Panc1 (cell line): ENCODE measurements at regions not wholly inside any gene's neighbourhood (a gene's known extent, or its start where the extent isn't known, plus 50 kb on each side); places are given as distances from the start of the nearest gene placed in this dataset.

Source experiments
- ATAC-seq: fragments of 200-7000 bp; cut with Tn5 transposase; 2 replicates; pipeline ENCODE4 v1.9.1; 2020; ENCODE audit warnings: mild to moderate bottlenecking, moderate library complexity
- BruUV-seq: library from RNA; stranded (reverse); fragments of 400-500 nt; replicated peaks from 2 replicates; lab custom pipeline; 2021; lab: Mats Ljungman, UMichigan
- CTCF ChIA-PET: fragments of 300-600 bp; sonication (Branson Sonifier 250); formaldehyde crosslinking; loops from one replicate; lab custom pipeline; 2022; ENCODE audit warnings: antibody characterized with exemption; lab: Charles Lee
- POLR2A ChIA-PET: fragments of 300-600 bp; sonication (Branson Sonifier 250); formaldehyde crosslinking; loops from one replicate; lab custom pipeline; 2022; ENCODE audit warnings: antibody characterized with exemption; lab: Charles Lee
- DNase-seq: peaks from one replicate; pipeline ENCODE4 v3.0.0-alpha.2; 2010; ENCODE audit warnings: low read depth, low spot score
- H3K27ac ChIP-seq: 2 replicates; pipeline ENCODE4 v1.5.1; 2011; ENCODE audit warnings: mild to moderate bottlenecking, low read length, inconsistent platforms
- H3K27me3 ChIP-seq: fragments of 200-500 bp; sonication (Bioruptor generic); 2 replicates; pipeline ENCODE4 v1.6.0; 2014; ENCODE audit warnings: low read length, inconsistent platforms; ENCODE audit not compliant: control insufficient read depth, insufficient read depth
- H3K36me3 ChIP-seq: fragments of 200-500 bp; sonication (Bioruptor generic); 2 replicates; pipeline ENCODE4 v1.5.1; 2014; ENCODE audit warnings: inconsistent platforms, mild to moderate bottlenecking, low read length, moderate library complexity; ENCODE audit not compliant: control insufficient read depth, insufficient read depth
- H3K4me1 ChIP-seq: 2 replicates; pipeline ENCODE4 v1.5.1; 2011; ENCODE audit warnings: inconsistent platforms, mild to moderate bottlenecking, low read length, moderate library complexity; ENCODE audit not compliant: control insufficient read depth, insufficient read depth
- H3K4me3 ChIP-seq, 2 experiments: 2 replicates each; pipeline ENCODE4 v1.5.1; 2011 to 2012; ENCODE audit warnings: low read depth in 2 of 2, low read length in 2 of 2, mild to moderate bottlenecking in 2 of 2, inconsistent platforms in 1 of 2, moderate library complexity in 1 of 2
- H3K9me3 ChIP-seq: fragments of 200-500 bp; sonication (Bioruptor generic); 2 replicates; pipeline ENCODE4 v1.5.1; 2014; ENCODE audit warnings: low read depth, mild to moderate bottlenecking, inconsistent platforms, low read length, moderate library complexity; ENCODE audit not compliant: control insufficient read depth, insufficient read depth
- POLR2AphosphoS5 ChIP-seq: IDR thresholded peaks from 2 replicates; pipeline ENCODE4 v1.6.1; 2012; ENCODE audit warnings: mild to moderate bottlenecking, low read depth, low read length, moderate library complexity
- SIN3A ChIP-seq: IDR thresholded peaks from 2 replicates; pipeline ENCODE4 v1.6.1; 2012; ENCODE audit warnings: low read depth, mild to moderate bottlenecking, low read length, moderate library complexity, borderline replicate concordance; ENCODE audit not compliant: insufficient read depth
- TCF7L2 ChIP-seq: IDR thresholded peaks from 2 replicates; pipeline ENCODE4 v1.6.1; 2011; ENCODE audit warnings: mild to moderate bottlenecking, low read depth, low read length, inconsistent platforms
- in situ Hi-C: cut with HindIII; loops from 2 replicates; pipeline ENCODE4 v1.10.0; 2016; ENCODE audit warnings: low sequenced_read_pairs, low pct_unique_long_range_greater_than_20kb
- intact Hi-C: fragments of 100-400 bp; cut with micrococcal nuclease; formaldehyde crosslinking; loops from one replicate; pipeline ENCODE4 v1.10.0; 2022; ENCODE audit not compliant: unreplicated experiment
- TF ChIP-seq, protein P1 (sequence below): fragments of 450-650 bp; IDR thresholded peaks from 2 replicates; pipeline ENCODE4 v1.5.1; 2017; ENCODE audit warnings: mild to moderate bottlenecking
- TF ChIP-seq, protein P2 (sequence below), 2 experiments: IDR thresholded peaks; 2 replicates each; pipeline ENCODE4 v1.6.1; 2011 to 2012; ENCODE audit warnings: low read depth in 2 of 2, control low read depth in 1 of 2, low read length in 1 of 2, mild to moderate bottlenecking in 1 of 2, moderate library complexity in 1 of 2; ENCODE audit not compliant: insufficient read depth in 1 of 2

DNA sequence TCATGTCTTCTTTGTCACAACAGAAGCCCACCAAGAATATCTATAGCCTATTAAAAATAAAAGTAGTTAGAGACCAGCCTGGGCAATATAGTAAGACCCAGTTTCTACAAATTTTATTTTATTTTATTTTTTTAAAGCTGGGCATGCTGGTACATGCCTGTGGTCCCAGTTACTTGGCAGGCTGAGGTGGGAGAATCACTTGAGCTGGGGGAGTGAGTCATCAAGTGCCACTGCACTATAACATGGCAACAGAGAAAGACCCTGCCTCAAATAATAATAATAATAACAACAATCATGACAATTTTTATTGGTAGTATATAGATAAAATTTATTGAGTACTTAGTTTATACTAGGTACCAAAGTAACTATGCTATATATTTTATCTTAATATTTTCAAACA, 93.0 kb upstream of the NPFFR2 start:
- H3K27me3 ChIP-seq, result no peaks in the 10 kb centered on the region
- no peak for TF ChIP-seq SIN3A
- no peak for TF ChIP-seq POLR2AphosphoS5
- TF ChIP-seq, protein P1, sequence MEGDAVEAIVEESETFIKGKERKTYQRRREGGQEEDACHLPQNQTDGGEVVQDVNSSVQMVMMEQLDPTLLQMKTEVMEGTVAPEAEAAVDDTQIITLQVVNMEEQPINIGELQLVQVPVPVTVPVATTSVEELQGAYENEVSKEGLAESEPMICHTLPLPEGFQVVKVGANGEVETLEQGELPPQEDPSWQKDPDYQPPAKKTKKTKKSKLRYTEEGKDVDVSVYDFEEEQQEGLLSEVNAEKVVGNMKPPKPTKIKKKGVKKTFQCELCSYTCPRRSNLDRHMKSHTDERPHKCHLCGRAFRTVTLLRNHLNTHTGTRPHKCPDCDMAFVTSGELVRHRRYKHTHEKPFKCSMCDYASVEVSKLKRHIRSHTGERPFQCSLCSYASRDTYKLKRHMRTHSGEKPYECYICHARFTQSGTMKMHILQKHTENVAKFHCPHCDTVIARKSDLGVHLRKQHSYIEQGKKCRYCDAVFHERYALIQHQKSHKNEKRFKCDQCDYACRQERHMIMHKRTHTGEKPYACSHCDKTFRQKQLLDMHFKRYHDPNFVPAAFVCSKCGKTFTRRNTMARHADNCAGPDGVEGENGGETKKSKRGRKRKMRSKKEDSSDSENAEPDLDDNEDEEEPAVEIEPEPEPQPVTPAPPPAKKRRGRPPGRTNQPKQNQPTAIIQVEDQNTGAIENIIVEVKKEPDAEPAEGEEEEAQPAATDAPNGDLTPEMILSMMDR, result no peak
- TF ChIP-seq, protein P2, sequence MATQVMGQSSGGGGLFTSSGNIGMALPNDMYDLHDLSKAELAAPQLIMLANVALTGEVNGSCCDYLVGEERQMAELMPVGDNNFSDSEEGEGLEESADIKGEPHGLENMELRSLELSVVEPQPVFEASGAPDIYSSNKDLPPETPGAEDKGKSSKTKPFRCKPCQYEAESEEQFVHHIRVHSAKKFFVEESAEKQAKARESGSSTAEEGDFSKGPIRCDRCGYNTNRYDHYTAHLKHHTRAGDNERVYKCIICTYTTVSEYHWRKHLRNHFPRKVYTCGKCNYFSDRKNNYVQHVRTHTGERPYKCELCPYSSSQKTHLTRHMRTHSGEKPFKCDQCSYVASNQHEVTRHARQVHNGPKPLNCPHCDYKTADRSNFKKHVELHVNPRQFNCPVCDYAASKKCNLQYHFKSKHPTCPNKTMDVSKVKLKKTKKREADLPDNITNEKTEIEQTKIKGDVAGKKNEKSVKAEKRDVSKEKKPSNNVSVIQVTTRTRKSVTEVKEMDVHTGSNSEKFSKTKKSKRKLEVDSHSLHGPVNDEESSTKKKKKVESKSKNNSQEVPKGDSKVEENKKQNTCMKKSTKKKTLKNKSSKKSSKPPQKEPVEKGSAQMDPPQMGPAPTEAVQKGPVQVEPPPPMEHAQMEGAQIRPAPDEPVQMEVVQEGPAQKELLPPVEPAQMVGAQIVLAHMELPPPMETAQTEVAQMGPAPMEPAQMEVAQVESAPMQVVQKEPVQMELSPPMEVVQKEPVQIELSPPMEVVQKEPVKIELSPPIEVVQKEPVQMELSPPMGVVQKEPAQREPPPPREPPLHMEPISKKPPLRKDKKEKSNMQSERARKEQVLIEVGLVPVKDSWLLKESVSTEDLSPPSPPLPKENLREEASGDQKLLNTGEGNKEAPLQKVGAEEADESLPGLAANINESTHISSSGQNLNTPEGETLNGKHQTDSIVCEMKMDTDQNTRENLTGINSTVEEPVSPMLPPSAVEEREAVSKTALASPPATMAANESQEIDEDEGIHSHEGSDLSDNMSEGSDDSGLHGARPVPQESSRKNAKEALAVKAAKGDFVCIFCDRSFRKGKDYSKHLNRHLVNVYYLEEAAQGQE (IDR thresholded peaks at IDR 0.05; ENCODE audit: insufficient read depth in 1 of 2, low read depth in 2 of 2, low read length in 1 of 2), result no peak
- no peak for TF ChIP-seq TCF7L2
- POLR2A ChIA-PET, result no interaction called here
- no peak overlapping the region for H3K27ac ChIP-seq
- DNase-seq (no peak), ATAC-seq (no peak)
- CTCF ChIA-PET, result no interaction called here
- in situ Hi-C loops (no loop called here), intact Hi-C loops (no loop called here)
- no peaks in the 10 kb centered on the region for H3K36me3 ChIP-seq
- H3K4me3 ChIP-seq, result no peak overlapping the region
- no peaks in the 10 kb centered on the region for H3K9me3 ChIP-seq
- no TSS peak for BruUV-seq
- H3K4me1 ChIP-seq, result no peaks in the 10 kb centered on the region

DNA sequence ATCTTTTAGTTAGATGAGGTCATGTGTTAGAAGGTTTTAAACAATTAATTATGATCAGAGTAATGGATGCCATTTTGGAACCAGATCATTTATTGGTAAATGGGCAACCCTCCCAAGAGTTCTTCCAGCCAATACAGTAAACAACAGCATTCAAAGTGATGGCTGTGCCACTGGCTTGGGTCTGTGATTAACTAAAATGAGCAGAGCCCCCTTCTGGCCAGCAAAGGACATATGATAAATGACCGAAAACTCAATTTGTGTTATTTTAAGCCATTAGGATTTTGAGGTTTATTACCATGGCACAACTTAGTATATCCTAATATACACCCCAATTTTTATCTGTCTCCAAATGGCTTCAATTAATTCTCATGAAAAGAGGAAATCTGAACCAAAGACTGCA, 90.8 kb upstream of the NPFFR2 start:
- Histone ChIP-seq H3K27ac (no peak overlapping the region), H3K4me3 (no peak overlapping the region), H3K36me3 (no peaks in the 10 kb centered on the region), H3K4me1 (no peaks in the 10 kb centered on the region), H3K27me3 (no peaks in the 10 kb centered on the region), H3K9me3 (no peaks in the 10 kb centered on the region)
- DNase-seq, result no peak
- no peak for ATAC-seq
- intact Hi-C loops (no loop called here), in situ Hi-C loops (no loop called here)
- TF ChIP-seq TCF7L2 (no peak), SIN3A (no peak), POLR2AphosphoS5 (no peak)
- TF ChIP-seq, protein P1, result peak; percentile 23; the same call in 1 of the 2 replicates
- TF ChIP-seq, protein P2 (IDR thresholded peaks at IDR 0.05; ENCODE audit: insufficient read depth in 1 of 2, low read depth in 2 of 2, low read length in 1 of 2), result no peak
- BruUV-seq, result no TSS peak
- ChIA-PET CTCF (no interaction called here), POLR2A (no interaction called here)
